Spleen (tissue), 7 donors: ENCODE measurements at regions not wholly inside any gene's neighbourhood (a gene's known extent, or its start where the extent isn't known, plus 50 kb on each side); places are given as distances from the start of the nearest gene placed in this dataset.

Experiments used
- POLR2A ChIP-seq, 3 donors: fragments of 450-650 bp; IDR thresholded peaks; one replicate each; pipeline ENCODE4 v1.5.1; 2017; ENCODE audit warnings: antibody characterized with exemption in 3 of 3, mild to moderate bottlenecking in 1 of 3
- TF ChIP-seq, protein P1 (sequence below), 11 experiments: fragments of 200-600 bp in 7 of 11; fragments of 450-650 bp in 4 of 11; sonication (generic) in 4 of 11; IDR thresholded peaks in 8 of 11; conservative IDR thresholded peaks in 3 of 11; 1 replicate in 7 of 11; 2 replicates in 4 of 11; pipeline versions ENCODE4 v1.4.0 to v1.8.0; 2016 to 2021; ENCODE audit warnings: antibody characterized with exemption in 11 of 11, inconsistent platforms in 4 of 11, mild to moderate bottlenecking in 1 of 11
- donor health status: DM: no; HTN: no; CAD: no; lungs with moderate emphysema.
- donor health status: DM: no; HTN: no; CAD: no.
- donor health status: DM: no; HTN: no; CAD: no.

GRCh38 chr4:186845137-186845842 is 121.6 kb upstream of the FAT1 start:
- TF ChIP-seq POLR2A (IDR thresholded peaks at IDR 0.05): no peak
- TF ChIP-seq, protein P1, sequence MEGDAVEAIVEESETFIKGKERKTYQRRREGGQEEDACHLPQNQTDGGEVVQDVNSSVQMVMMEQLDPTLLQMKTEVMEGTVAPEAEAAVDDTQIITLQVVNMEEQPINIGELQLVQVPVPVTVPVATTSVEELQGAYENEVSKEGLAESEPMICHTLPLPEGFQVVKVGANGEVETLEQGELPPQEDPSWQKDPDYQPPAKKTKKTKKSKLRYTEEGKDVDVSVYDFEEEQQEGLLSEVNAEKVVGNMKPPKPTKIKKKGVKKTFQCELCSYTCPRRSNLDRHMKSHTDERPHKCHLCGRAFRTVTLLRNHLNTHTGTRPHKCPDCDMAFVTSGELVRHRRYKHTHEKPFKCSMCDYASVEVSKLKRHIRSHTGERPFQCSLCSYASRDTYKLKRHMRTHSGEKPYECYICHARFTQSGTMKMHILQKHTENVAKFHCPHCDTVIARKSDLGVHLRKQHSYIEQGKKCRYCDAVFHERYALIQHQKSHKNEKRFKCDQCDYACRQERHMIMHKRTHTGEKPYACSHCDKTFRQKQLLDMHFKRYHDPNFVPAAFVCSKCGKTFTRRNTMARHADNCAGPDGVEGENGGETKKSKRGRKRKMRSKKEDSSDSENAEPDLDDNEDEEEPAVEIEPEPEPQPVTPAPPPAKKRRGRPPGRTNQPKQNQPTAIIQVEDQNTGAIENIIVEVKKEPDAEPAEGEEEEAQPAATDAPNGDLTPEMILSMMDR (IDR thresholded peaks at IDR 0.05 in 8 of 11, conservative IDR thresholded peaks at IDR 0.05 in 3 of 11): no peak
